SK-N-SH (cell line): ENCODE measurements at regions not wholly inside any gene's neighbourhood (a gene's known extent, or its start where the extent isn't known, plus 50 kb on each side); places are given as distances from the start of the nearest gene placed in this dataset.

Experiments used
- CHD2 ChIP-seq: fragments of 150-350 bp; IDR thresholded peaks from 2 replicates; pipeline ENCODE4 v1.6.1; 2018; ENCODE audit warnings: low read length; ENCODE audit not compliant: partially characterized antibody
- CTCF ChIP-seq: fragments of 200-600 bp; sonication (generic); IDR thresholded peaks from 2 replicates; pipeline ENCODE4 v1.6.1; 2017; ENCODE audit warnings: antibody characterized with exemption, mild to moderate bottlenecking, moderate library complexity
- MAX ChIP-seq: IDR thresholded peaks from 2 replicates; pipeline ENCODE4 v1.4.0; 2012; ENCODE audit warnings: low read depth
- MXI1 ChIP-seq: IDR thresholded peaks from 2 replicates; pipeline ENCODE4 v1.6.1; 2012; ENCODE audit warnings: mild to moderate bottlenecking, low read depth, low read length, improper control_type of control experiment
- RAD21 ChIP-seq: IDR thresholded peaks from 2 replicates; pipeline ENCODE4 v1.6.1; 2012; ENCODE audit warnings: mild to moderate bottlenecking, low read length

GRCh38 chr13:79829880-79830279, 348.9 kb downstream of the NDFIP2 start:
- TF ChIP-seq CTCF (no peak), MAX (no peak), RAD21 (no peak), MXI1 (no peak), CHD2 (no peak)
